ENCODE measurements at regions not wholly inside any gene's neighbourhood (a gene's known extent, or its start where the extent isn't known, plus 50 kb on each side); places are given as distances from the start of the nearest gene placed in this dataset.

DNA sequence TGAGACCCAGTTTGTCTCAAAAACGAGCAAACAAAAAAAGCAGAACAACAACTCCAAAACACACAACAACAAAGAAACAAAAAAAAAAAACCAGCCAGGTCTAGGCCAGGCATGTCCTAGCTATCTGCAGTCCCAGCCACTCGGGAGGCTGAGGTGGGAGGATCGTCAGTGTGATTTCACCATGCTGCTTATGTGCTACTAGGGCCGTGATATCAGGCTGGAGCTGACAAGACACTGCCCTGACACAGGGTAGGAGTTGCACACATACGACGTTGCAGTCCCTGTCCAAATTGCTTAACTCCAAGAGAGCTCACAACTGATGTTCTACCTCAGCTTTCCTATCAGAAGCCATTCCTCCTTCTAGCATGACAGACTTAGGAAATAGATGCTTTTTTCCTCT, 204.9 kb downstream of the AASDH start:
- TF ChIP-seq EZH2phosphoT487 (IDR thresholded peaks at IDR 0.05) (no peak), EZH2 (IDR thresholded peaks at IDR 0.05) (no peak)
- TF ChIP-seq, protein P1, sequence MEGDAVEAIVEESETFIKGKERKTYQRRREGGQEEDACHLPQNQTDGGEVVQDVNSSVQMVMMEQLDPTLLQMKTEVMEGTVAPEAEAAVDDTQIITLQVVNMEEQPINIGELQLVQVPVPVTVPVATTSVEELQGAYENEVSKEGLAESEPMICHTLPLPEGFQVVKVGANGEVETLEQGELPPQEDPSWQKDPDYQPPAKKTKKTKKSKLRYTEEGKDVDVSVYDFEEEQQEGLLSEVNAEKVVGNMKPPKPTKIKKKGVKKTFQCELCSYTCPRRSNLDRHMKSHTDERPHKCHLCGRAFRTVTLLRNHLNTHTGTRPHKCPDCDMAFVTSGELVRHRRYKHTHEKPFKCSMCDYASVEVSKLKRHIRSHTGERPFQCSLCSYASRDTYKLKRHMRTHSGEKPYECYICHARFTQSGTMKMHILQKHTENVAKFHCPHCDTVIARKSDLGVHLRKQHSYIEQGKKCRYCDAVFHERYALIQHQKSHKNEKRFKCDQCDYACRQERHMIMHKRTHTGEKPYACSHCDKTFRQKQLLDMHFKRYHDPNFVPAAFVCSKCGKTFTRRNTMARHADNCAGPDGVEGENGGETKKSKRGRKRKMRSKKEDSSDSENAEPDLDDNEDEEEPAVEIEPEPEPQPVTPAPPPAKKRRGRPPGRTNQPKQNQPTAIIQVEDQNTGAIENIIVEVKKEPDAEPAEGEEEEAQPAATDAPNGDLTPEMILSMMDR (IDR thresholded peaks at IDR 0.05): no peak
